ENCODE measurements at regions not wholly inside any gene's neighbourhood (a gene's known extent, or its start where the extent isn't known, plus 50 kb on each side); places are given as distances from the start of the nearest gene placed in this dataset.

GRCh38 chr5:71977311-71977710 is 130.0 kb upstream of the MAP1B start:
- TF ChIP-seq CTCF (IDR thresholded peaks at IDR 0.05), result no peak
- no peak for TF ChIP-seq POLR2AphosphoS5 (IDR thresholded peaks at IDR 0.05)
